Transverse colon (tissue), 3 donors: ENCODE measurements at regions not wholly inside any gene's neighbourhood (a gene's known extent, or its start where the extent isn't known, plus 50 kb on each side); places are given as distances from the start of the nearest gene placed in this dataset.

ENCODE experiments used
- CTCF ChIP-seq, 5 experiments: fragments of 200-600 bp in 3 of 5; fragments of 450-650 bp in 2 of 5; sonication (generic) in 3 of 5; IDR thresholded peaks; 1 replicate in 2 of 5; 2 replicates in 3 of 5; pipeline ENCODE4 v1.5.1; 2016 to 2017; ENCODE audit warnings: antibody characterized with exemption in 5 of 5, inconsistent platforms in 3 of 5, mild to moderate bottlenecking in 2 of 5, moderate library complexity in 1 of 5
- EP300 ChIP-seq: sonication (generic); formaldehyde crosslinking; IDR thresholded peaks from one replicate; pipeline ENCODE4 v1.6.1; 2017; ENCODE audit warnings: antibody characterized with exemption, low read depth
- POLR2A ChIP-seq: fragments of 450-650 bp; IDR thresholded peaks from one replicate; pipeline ENCODE4 v1.6.1; 2016; ENCODE audit warnings: antibody characterized with exemption, mild to moderate bottlenecking, moderate library complexity

- TF ChIP-seq EP300 (no peak), CTCF (IDR thresholded peaks at IDR 0.05) (no peak), POLR2A (no peak)
Observed at GRCh38 chr12:92547420-92547819, 155.4 kb upstream of the PLEKHG7 start.
